H1 (cell line): ENCODE measurements at regions not wholly inside any gene's neighbourhood (a gene's known extent, or its start where the extent isn't known, plus 50 kb on each side); places are given as distances from the start of the nearest gene placed in this dataset.

Experiments used
- GTF2F1 ChIP-seq: IDR thresholded peaks from 2 replicates; pipeline ENCODE4 v1.6.1; 2012; ENCODE audit warnings: low read depth, low read length, improper control_type of control experiment, borderline replicate concordance
- TAF1 ChIP-seq: IDR thresholded peaks from 2 replicates; pipeline ENCODE4 v1.6.1; 2011; ENCODE audit warnings: mild to moderate bottlenecking, low read depth, low read length
- TF ChIP-seq, protein P1 (sequence below): fragments of 300-600 bp; sonication (generic); IDR thresholded peaks from 2 replicates; pipeline ENCODE4 v1.7.1; 2012; ENCODE audit warnings: low read length, moderate library complexity, mild to moderate bottlenecking, inconsistent platforms; ENCODE audit not compliant: insufficient replicate concordance

DNA sequence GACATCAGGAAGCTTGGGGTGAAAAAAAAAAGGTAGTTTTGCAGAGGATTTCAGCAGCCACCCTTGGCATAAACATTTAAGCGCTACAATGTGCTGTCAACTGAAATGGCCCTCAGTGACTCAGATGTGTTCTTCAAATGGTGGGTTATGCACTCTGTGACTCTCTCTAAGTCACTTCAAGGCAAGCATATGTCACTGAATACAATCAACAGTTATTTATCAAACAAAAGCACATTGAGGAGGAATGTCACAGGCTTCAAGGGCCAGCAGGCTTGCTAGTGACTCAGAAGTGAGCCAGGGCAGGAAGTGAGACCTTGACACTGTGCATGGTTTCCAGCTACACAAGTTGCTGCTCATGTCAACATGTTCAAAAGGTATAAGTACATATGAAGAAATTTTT, 523.7 kb upstream of the HTR2A start (continued):
- TF ChIP-seq, protein P1, sequence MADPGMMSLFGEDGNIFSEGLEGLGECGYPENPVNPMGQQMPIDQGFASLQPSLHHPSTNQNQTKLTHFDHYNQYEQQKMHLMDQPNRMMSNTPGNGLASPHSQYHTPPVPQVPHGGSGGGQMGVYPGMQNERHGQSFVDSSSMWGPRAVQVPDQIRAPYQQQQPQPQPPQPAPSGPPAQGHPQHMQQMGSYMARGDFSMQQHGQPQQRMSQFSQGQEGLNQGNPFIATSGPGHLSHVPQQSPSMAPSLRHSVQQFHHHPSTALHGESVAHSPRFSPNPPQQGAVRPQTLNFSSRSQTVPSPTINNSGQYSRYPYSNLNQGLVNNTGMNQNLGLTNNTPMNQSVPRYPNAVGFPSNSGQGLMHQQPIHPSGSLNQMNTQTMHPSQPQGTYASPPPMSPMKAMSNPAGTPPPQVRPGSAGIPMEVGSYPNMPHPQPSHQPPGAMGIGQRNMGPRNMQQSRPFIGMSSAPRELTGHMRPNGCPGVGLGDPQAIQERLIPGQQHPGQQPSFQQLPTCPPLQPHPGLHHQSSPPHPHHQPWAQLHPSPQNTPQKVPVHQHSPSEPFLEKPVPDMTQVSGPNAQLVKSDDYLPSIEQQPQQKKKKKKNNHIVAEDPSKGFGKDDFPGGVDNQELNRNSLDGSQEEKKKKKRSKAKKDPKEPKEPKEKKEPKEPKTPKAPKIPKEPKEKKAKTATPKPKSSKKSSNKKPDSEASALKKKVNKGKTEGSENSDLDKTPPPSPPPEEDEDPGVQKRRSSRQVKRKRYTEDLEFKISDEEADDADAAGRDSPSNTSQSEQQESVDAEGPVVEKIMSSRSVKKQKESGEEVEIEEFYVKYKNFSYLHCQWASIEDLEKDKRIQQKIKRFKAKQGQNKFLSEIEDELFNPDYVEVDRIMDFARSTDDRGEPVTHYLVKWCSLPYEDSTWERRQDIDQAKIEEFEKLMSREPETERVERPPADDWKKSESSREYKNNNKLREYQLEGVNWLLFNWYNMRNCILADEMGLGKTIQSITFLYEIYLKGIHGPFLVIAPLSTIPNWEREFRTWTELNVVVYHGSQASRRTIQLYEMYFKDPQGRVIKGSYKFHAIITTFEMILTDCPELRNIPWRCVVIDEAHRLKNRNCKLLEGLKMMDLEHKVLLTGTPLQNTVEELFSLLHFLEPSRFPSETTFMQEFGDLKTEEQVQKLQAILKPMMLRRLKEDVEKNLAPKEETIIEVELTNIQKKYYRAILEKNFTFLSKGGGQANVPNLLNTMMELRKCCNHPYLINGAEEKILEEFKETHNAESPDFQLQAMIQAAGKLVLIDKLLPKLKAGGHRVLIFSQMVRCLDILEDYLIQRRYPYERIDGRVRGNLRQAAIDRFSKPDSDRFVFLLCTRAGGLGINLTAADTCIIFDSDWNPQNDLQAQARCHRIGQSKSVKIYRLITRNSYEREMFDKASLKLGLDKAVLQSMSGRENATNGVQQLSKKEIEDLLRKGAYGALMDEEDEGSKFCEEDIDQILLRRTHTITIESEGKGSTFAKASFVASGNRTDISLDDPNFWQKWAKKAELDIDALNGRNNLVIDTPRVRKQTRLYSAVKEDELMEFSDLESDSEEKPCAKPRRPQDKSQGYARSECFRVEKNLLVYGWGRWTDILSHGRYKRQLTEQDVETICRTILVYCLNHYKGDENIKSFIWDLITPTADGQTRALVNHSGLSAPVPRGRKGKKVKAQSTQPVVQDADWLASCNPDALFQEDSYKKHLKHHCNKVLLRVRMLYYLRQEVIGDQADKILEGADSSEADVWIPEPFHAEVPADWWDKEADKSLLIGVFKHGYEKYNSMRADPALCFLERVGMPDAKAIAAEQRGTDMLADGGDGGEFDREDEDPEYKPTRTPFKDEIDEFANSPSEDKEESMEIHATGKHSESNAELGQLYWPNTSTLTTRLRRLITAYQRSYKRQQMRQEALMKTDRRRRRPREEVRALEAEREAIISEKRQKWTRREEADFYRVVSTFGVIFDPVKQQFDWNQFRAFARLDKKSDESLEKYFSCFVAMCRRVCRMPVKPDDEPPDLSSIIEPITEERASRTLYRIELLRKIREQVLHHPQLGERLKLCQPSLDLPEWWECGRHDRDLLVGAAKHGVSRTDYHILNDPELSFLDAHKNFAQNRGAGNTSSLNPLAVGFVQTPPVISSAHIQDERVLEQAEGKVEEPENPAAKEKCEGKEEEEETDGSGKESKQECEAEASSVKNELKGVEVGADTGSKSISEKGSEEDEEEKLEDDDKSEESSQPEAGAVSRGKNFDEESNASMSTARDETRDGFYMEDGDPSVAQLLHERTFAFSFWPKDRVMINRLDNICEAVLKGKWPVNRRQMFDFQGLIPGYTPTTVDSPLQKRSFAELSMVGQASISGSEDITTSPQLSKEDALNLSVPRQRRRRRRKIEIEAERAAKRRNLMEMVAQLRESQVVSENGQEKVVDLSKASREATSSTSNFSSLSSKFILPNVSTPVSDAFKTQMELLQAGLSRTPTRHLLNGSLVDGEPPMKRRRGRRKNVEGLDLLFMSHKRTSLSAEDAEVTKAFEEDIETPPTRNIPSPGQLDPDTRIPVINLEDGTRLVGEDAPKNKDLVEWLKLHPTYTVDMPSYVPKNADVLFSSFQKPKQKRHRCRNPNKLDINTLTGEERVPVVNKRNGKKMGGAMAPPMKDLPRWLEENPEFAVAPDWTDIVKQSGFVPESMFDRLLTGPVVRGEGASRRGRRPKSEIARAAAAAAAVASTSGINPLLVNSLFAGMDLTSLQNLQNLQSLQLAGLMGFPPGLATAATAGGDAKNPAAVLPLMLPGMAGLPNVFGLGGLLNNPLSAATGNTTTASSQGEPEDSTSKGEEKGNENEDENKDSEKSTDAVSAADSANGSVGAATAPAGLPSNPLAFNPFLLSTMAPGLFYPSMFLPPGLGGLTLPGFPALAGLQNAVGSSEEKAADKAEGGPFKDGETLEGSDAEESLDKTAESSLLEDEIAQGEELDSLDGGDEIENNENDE = no peak
- TF ChIP-seq GTF2F1 (no peak), TAF1 (no peak)
